ENCODE measurements at regions not wholly inside any gene's neighbourhood (a gene's known extent, or its start where the extent isn't known, plus 50 kb on each side); places are given as distances from the start of the nearest gene placed in this dataset.

GRCh38 chr5:107072967-107073366 is 597.8 kb downstream of the EFNA5 start:
- H3K36me3 ChIP-seq (ENCODE audit: control insufficient read depth, insufficient read depth, low read length) = no peaks in the 10 kb centered on the region
- no peak overlapping the region for H3K27ac ChIP-seq (ENCODE audit: low read depth, low read length)
- H3K4me3 ChIP-seq (ENCODE audit: low read length) = no peak overlapping the region
- no peak overlapping the region for H3K4me3 Mint-ChIP-seq
- H3K4me1 Mint-ChIP-seq = peaks cover 3% of the 10 kb centered on the region
- WGBS, 2 experiments (ENCODE audit: insufficient coverage in 1 of 2, insufficient read length in 1 of 2) = 86 to 91% methylated on average over 1 of the region's 1 CpG
- peaks cover 3% of the 10 kb centered on the region for H3K9me3 Mint-ChIP-seq
- no peak for DNase-seq
- H3K27me3 Mint-ChIP-seq (ENCODE audit: insufficient read depth) = peaks cover 13% of the 10 kb centered on the region
- TF ChIP-seq CTCF (conservative IDR thresholded peaks at IDR 0.05) = no peak
- no peaks in the 10 kb centered on the region for H3K9me3 ChIP-seq (ENCODE audit: control insufficient read depth, low read length)
- no peaks in the 10 kb centered on the region for H3K4me1 ChIP-seq (ENCODE audit: control insufficient read depth, insufficient read depth, low read length)
- H3K36me3 Mint-ChIP-seq (ENCODE audit: low read depth) = no peaks in the 10 kb centered on the region
- H3K9ac ChIP-seq (ENCODE audit: extremely low read depth, low read length, poor library complexity, severe bottlenecking) = no peak overlapping the region
- no peaks in the 10 kb centered on the region for H3K27me3 ChIP-seq (ENCODE audit: control insufficient read depth, insufficient read depth, low read length, poor library complexity, severe bottlenecking)
- no peak overlapping the region for H3K27ac Mint-ChIP-seq

GRCh38 chr5:107072440-107072839 is 598.3 kb downstream of the EFNA5 start:
- Histone ChIP-seq H3K9ac (ENCODE audit: extremely low read depth, low read length, poor library complexity, severe bottlenecking) (no peak overlapping the region), H3K27ac (ENCODE audit: low read depth, low read length) (no peak overlapping the region), H3K4me1 (ENCODE audit: control insufficient read depth, insufficient read depth, low read length) (no peaks in the 10 kb centered on the region), H3K36me3 (ENCODE audit: control insufficient read depth, insufficient read depth, low read length) (no peaks in the 10 kb centered on the region), H3K4me3 (ENCODE audit: low read length) (no peak overlapping the region), H3K9me3 (ENCODE audit: control insufficient read depth, low read length) (no peaks in the 10 kb centered on the region), H3K27me3 (ENCODE audit: control insufficient read depth, insufficient read depth, low read length, poor library complexity, severe bottlenecking) (no peaks in the 10 kb centered on the region)
- DNase-seq = no peak
- no peak overlapping the region for H3K4me3 Mint-ChIP-seq
- H3K27ac Mint-ChIP-seq = no peak overlapping the region
- peaks cover 3% of the 10 kb centered on the region for H3K9me3 Mint-ChIP-seq
- peaks cover 13% of the 10 kb centered on the region for H3K27me3 Mint-ChIP-seq (ENCODE audit: insufficient read depth)
- TF ChIP-seq CTCF (conservative IDR thresholded peaks at IDR 0.05) = no peak
- peaks cover 3% of the 10 kb centered on the region for H3K4me1 Mint-ChIP-seq
- no peaks in the 10 kb centered on the region for H3K36me3 Mint-ChIP-seq (ENCODE audit: low read depth)

GRCh38 chr5:107068782-107069181 is 602.0 kb downstream of the EFNA5 start:
- Mint-ChIP-seq H3K4me1 (no peaks in the 10 kb centered on the region), H3K27ac (no peak overlapping the region), H3K9me3 (peaks cover 3% of the 10 kb centered on the region), H3K4me3 (no peak overlapping the region), H3K27me3 (ENCODE audit: insufficient read depth) (no peaks in the 10 kb centered on the region), H3K36me3 (ENCODE audit: low read depth) (no peaks in the 10 kb centered on the region)
- Histone ChIP-seq H3K4me1 (ENCODE audit: control insufficient read depth, insufficient read depth, low read length) (no peaks in the 10 kb centered on the region), H3K36me3 (ENCODE audit: control insufficient read depth, insufficient read depth, low read length) (no peaks in the 10 kb centered on the region), H3K9ac (ENCODE audit: extremely low read depth, low read length, poor library complexity, severe bottlenecking) (no peak overlapping the region), H3K9me3 (ENCODE audit: control insufficient read depth, low read length) (no peaks in the 10 kb centered on the region), H3K27ac (ENCODE audit: low read depth, low read length) (no peak overlapping the region), H3K27me3 (ENCODE audit: control insufficient read depth, insufficient read depth, low read length, poor library complexity, severe bottlenecking) (no peaks in the 10 kb centered on the region), H3K4me3 (ENCODE audit: low read length) (no peak overlapping the region)
- DNase-seq = no peak
- WGBS, 2 experiments (ENCODE audit: insufficient coverage in 1 of 2, insufficient read length in 1 of 2) = 33% methylated on average over 1 of the region's 1 CpG; no CpG with 5 or more reads in 1 of the 2 experiments
- no peak for TF ChIP-seq CTCF (conservative IDR thresholded peaks at IDR 0.05)

All from endodermal cell (in vitro differentiated cells).